HG03521 (cell line): ENCODE measurements at regions not wholly inside any gene's neighbourhood (a gene's known extent, or its start where the extent isn't known, plus 50 kb on each side); places are given as distances from the start of the nearest gene placed in this dataset.
"Not testable (repeated sequence)": the region's sequence is repeated elsewhere in the genome, so short reads cannot be mapped to it uniquely, and the experiment has no call there.

Experiments used
- ATAC-seq: cut with Tn5 transposase; IDR thresholded peaks from one replicate; pipeline ENCODE4 v1.9.1; 2021; ENCODE audit warnings: mild to moderate bottlenecking, moderate library complexity; ENCODE audit not compliant: unreplicated experiment

DNA sequence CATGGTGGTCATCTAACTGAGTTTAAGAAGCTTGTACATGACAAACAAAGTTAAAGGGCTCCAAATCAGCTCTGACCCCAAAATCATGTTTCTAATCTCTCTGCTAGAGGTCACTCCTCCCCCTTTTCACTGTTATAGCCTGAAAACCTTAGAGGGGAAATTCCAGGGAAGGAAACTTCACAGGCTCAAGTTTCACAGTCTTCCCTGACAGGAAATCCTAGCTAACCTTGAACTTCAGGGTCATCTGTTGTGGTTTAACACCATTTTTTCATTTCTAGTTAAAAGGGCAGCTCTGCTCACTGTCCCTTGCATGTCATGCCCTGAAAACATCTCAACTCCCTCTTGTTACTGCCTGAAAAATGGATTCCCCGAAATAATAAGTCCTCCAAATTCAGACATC, 104.4 kb upstream of the BMP2 start:
- no peak for ATAC-seq

GRCh38 chr20:6662309-6662708, 105.2 kb upstream of the BMP2 start:
- no peak for ATAC-seq

DNA sequence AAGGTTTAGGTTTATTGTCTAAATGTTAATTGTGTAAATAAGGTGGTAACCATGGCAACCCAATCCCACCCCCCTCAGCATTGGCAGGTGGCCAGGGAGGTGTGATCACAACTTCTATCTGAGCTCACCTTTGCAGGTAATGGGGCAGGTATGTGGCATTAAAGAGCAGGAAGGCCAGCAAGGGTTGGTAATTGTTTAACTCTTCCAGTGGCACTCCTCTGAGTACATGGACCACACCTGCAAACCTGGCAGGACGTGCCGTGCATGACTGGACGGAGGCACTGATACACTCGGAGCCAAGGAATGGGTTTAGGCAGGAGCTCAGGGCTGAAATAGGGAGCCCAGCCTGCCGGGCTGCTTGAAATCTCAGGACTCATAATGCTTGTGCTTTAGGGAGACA, 107.0 kb upstream of the BMP2 start:
- no peak for ATAC-seq

GRCh38 chr20:6658909-6659308, 108.6 kb upstream of the BMP2 start:
- not testable (repeated sequence) for ATAC-seq

GRCh38 chr20:6657904-6658303, 109.6 kb upstream of the BMP2 start:
- no peak for ATAC-seq

DNA sequence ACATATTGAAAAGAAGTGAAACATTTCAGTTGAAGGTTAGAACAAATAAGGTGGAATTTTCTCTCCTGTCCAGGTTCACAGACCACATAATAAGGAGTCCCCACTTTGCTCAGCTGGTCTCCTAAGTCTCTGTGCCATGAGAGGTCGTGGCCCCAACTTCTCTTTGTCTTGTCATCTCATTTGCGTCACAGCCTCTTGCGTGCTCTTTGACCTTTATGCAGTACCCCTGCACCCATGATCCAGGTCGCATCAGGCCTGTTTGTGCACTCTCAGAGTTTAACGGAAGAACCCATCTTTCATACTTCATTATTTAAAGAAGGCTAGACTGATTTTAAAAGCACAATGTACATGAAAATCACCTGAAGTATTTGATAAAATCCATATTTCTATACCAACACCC, 110.4 kb upstream of the BMP2 start:
- no peak for ATAC-seq

- ATAC-seq, result no peak
Observed at GRCh38 chr20:6654513-6655252, 112.8 kb upstream of the BMP2 start.

- no peak for ATAC-seq
Observed at GRCh38 chr20:6651561-6651960, 115.9 kb upstream of the BMP2 start.

- ATAC-seq, result no peak
Observed at GRCh38 chr20:6651016-6651415, 116.5 kb upstream of the BMP2 start.

DNA sequence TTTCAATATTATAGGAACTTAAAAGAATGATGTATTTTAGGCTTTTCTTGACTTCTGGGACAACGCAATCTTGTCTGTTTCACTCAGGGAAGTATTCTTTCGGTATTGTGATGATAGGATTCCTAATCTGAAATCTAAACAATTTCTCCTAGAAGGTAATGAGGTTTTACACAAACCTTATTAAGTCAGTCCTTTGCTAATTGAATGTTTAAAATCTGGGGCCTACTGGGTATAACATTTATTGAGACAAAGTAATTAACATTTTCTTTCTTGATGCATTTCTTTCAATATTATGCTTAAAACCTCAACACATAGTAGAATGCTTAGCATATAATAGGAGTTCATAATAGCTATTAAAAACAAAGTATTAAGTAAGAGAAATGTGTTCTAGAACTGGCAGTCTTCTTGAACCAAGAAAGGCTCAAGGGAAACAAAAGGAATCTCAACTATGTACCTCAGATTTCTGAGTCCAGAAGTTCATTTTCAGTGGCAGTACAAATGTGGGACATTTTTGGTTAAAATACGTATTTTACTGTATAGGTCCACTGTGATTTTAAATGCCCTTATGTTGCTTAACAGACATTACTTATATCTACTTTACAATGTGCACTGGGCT, 121.4 kb upstream of the BMP2 start:
- ATAC-seq, result no peak

GRCh38 chr20:6644813-6645628, 122.5 kb upstream of the BMP2 start:
- no peak for ATAC-seq

GRCh38 chr20:6641012-6641411, 126.5 kb upstream of the BMP2 start:
- ATAC-seq, result no peak

GRCh38 chr20:6637160-6637579, 130.3 kb upstream of the BMP2 start:
- no peak for ATAC-seq

GRCh38 chr20:6636209-6637159, 131.0 kb upstream of the BMP2 start:
- ATAC-seq, result no peak

GRCh38 chr20:6635034-6635736, 132.3 kb upstream of the BMP2 start:
- no peak for ATAC-seq

GRCh38 chr20:6632187-6632586, 135.3 kb upstream of the BMP2 start:
- ATAC-seq, result no peak

DNA sequence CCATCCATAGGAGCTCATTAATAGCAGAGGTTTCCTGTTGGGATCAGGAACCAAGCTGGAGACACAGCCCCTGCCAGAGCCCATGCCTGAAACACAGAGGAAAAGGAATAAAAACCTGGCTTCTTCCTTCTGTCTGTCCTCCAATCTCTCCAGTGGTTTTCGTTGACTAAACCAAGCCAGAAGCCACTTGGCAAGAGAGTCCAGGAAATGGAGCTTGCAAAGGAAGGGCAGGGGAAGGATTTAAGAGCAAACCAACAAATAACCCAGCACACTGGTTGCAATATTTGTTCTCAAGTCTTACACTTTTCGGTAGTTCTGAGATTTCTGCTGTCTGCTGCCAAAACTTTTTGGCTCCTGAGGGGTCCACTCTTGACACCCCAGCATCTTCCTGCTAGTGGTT, 137.0 kb upstream of the BMP2 start:
- no peak for ATAC-seq

DNA sequence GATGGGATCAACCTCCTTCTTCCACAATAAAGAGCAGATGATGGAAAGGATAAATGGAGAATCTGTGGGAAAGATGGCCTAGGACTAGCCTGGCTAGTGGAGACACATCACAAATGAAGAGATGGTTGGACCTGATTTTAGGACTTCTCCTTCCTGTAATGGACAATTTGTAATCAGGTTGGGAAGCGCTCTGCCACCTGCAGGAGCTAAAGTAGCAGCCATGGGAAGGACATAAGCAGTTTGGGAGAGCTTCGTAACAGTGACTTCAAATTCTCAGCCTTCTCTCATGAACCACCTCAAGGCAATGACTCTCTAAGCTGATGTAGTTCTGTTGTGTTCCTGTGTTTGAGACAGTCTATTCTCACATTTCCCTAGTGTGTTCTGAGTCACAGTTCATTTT, 137.9 kb upstream of the BMP2 start:
- no peak for ATAC-seq

DNA sequence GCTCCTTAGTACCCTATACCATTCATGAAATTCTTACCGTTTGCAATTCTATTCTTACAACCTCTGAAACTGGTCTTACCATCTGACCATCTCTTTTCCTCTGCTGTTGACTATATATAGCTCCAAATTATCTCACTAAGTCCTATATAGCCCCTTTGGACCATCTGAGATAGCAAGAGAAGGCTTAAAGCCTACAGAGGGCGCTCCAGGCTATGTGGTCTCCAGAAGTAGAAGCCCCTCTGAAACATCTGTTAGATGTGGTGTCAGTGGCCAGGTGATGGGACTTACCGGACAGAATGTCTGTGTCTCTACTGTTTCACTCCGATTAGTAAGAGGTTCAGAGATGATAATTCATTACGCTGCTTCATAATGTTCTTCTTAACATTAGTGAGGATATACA, 140.7 kb upstream of the BMP2 start:
- ATAC-seq, result no peak

- peak; percentile 99 for ATAC-seq
Observed at GRCh38 chr20:6623989-6624388, 143.5 kb upstream of the BMP2 start.
